Trophoblast cell (in vitro differentiated cells and primary cell): ENCODE measurements at regions not wholly inside any gene's neighbourhood (a gene's known extent, or its start where the extent isn't known, plus 50 kb on each side); places are given as distances from the start of the nearest gene placed in this dataset.

Experiments used
- DNase-seq, 2 donors: peaks; one replicate each; pipeline ENCODE4 v3.0.0-alpha.2; 2016
- H2AFZ ChIP-seq: 2 replicates; pipeline ENCODE4 v1.6.1; 2013; ENCODE audit warnings: low read length, moderate library complexity, mild to moderate bottlenecking; ENCODE audit not compliant: insufficient read depth, poor library complexity
- H2AK5ac ChIP-seq: 2 replicates; pipeline ENCODE4 v1.6.1; 2013; ENCODE audit warnings: mild to moderate bottlenecking, low read length
- H2BK120ac ChIP-seq: 2 replicates; pipeline ENCODE4 v1.6.1; 2013; ENCODE audit warnings: low read length, mild to moderate bottlenecking, moderate library complexity; ENCODE audit not compliant: insufficient read depth, poor library complexity
- H2BK12ac ChIP-seq: 2 replicates; pipeline ENCODE4 v1.6.1; 2013; ENCODE audit warnings: mild to moderate bottlenecking, low read length, moderate library complexity
- H2BK5ac ChIP-seq: 2 replicates; pipeline ENCODE4 v1.6.1; 2013; ENCODE audit warnings: low read length, low read depth, moderate library complexity, mild to moderate bottlenecking; ENCODE audit not compliant: poor library complexity
- H3K14ac ChIP-seq: 2 replicates; pipeline ENCODE4 v1.6.1; 2013; ENCODE audit warnings: mild to moderate bottlenecking, low read length
- H3K18ac ChIP-seq: 2 replicates; pipeline ENCODE4 v1.6.1; 2013; ENCODE audit warnings: mild to moderate bottlenecking, low read length
- H3K23ac ChIP-seq: 2 replicates; pipeline ENCODE4 v1.6.1; 2013; ENCODE audit warnings: low read length
- H3K27ac ChIP-seq: 2 replicates; pipeline ENCODE4 v1.5.1; 2013; ENCODE audit warnings: low read depth, mild to moderate bottlenecking, inconsistent platforms, low read length, moderate library complexity
- H3K27me3 ChIP-seq: 2 replicates; pipeline ENCODE4 v1.6.1; 2013; ENCODE audit warnings: inconsistent platforms, mild to moderate bottlenecking, low read length, moderate library complexity; ENCODE audit not compliant: insufficient read depth
- H3K36me3 ChIP-seq, 2 experiments: 1 replicate in 1 of 2; 2 replicates in 1 of 2; pipeline ENCODE4 v1.6.1; 2013; ENCODE audit warnings: low read length in 2 of 2, mild to moderate bottlenecking in 2 of 2, moderate library complexity in 1 of 2; ENCODE audit not compliant: insufficient read depth in 2 of 2, control insufficient read depth in 1 of 2
- H3K4ac ChIP-seq: 2 replicates; pipeline ENCODE4 v1.6.1; 2013; ENCODE audit warnings: low read depth, mild to moderate bottlenecking, low read length, moderate library complexity
- H3K4me1 ChIP-seq, 2 experiments: 1 replicate in 1 of 2; 2 replicates in 1 of 2; pipeline ENCODE4 v1.6.1; 2013; ENCODE audit warnings: low read length in 2 of 2, mild to moderate bottlenecking in 2 of 2, moderate library complexity in 1 of 2; ENCODE audit not compliant: insufficient read depth in 2 of 2, control insufficient read depth in 1 of 2
- H3K4me2 ChIP-seq: 2 replicates; pipeline ENCODE4 v1.6.1; 2013; ENCODE audit warnings: inconsistent platforms, mild to moderate bottlenecking, low read length, moderate library complexity
- H3K4me3 ChIP-seq: 2 replicates; pipeline ENCODE4 v1.5.1; 2013; ENCODE audit warnings: mild to moderate bottlenecking, low read depth, low read length, inconsistent platforms
- H3K79me1 ChIP-seq: one replicate; pipeline ENCODE4 v1.6.1; 2013; ENCODE audit warnings: low read length
- H3K79me2 ChIP-seq: 2 replicates; pipeline ENCODE4 v1.6.1; 2013; ENCODE audit warnings: low read length, mild to moderate bottlenecking; ENCODE audit not compliant: control insufficient read depth, insufficient read depth, poor library complexity
- H3K9ac ChIP-seq: 2 replicates; pipeline ENCODE4 v1.6.1; 2013; ENCODE audit warnings: mild to moderate bottlenecking, low read length
- H3K9me3 ChIP-seq: 2 replicates; pipeline ENCODE4 v1.6.1; 2013; ENCODE audit warnings: low read depth, mild to moderate bottlenecking, control low read depth, inconsistent platforms, low read length; ENCODE audit not compliant: insufficient read depth
- H4K12ac ChIP-seq: 2 replicates; pipeline ENCODE4 v1.6.1; 2013; ENCODE audit warnings: low read depth, mild to moderate bottlenecking, low read length, moderate library complexity
- H4K8ac ChIP-seq: 2 replicates; pipeline ENCODE4 v1.6.1; 2013; ENCODE audit warnings: low read depth, mild to moderate bottlenecking, low read length, moderate library complexity
- H4K91ac ChIP-seq: one replicate; pipeline ENCODE4 v1.6.1; 2013; ENCODE audit warnings: low read depth, mild to moderate bottlenecking, low read length, moderate library complexity
- WGBS: extraction: QIAGEN DNeasy Blood & Tissue Kit; methylation state at CpG from one replicate; pipeline ENCODE4 v1.1.7; 2013; ENCODE audit warnings: missing lambda C conversion rate; ENCODE audit not compliant: insufficient read length, insufficient coverage; ENCODE audit errors: extremely low coverage; 5-methylcytosine and 5-hydroxymethylcytosine counted together

GRCh38 chrX:1873671-1874070, 258.8 kb downstream of the ASMT start:
- Histone ChIP-seq H3K27ac (no peak overlapping the region), H3K79me1 (no peaks in the 10 kb centered on the region), H3K9ac (no peak overlapping the region), H3K23ac (no peak overlapping the region), H2BK120ac (no peak overlapping the region), H3K4me1 (no peaks in the 10 kb centered on the region), H4K12ac (no peak overlapping the region), H3K18ac (no peak overlapping the region), H3K27me3 (no peaks in the 10 kb centered on the region), H3K36me3 (no peaks in the 10 kb centered on the region), H3K79me2 (no peaks in the 10 kb centered on the region), H3K4ac (no peak overlapping the region), H3K14ac (no peak overlapping the region), H2BK5ac (no peak overlapping the region), H4K8ac (no peak overlapping the region), H2BK12ac (no peak overlapping the region), H3K4me3 (no peak overlapping the region), H2AK5ac (no peak overlapping the region), H4K91ac (no peak overlapping the region), H3K9me3 (no peaks in the 10 kb centered on the region), H3K4me2 (no peak overlapping the region), H2AFZ (no peak overlapping the region)
- 94% methylated on average over 1 of the region's 1 CpG for WGBS
- DNase-seq: no peak

- Histone ChIP-seq H3K14ac (no peak overlapping the region), H3K4ac (no peak overlapping the region), H3K4me3 (no peak overlapping the region)
Measured at GRCh38 chrX:1874416-1874815, 259.6 kb downstream of the ASMT start.

GRCh38 chrX:1874899-1875298, 260.0 kb downstream of the ASMT start:
- no peak overlapping the region for H3K27ac ChIP-seq
- no peaks in the 10 kb centered on the region for H3K79me1 ChIP-seq
- H3K18ac ChIP-seq: no peak overlapping the region
- H4K8ac ChIP-seq: no peak overlapping the region
- H3K23ac ChIP-seq: no peak overlapping the region
- no peaks in the 10 kb centered on the region for H3K36me3 ChIP-seq
- DNase-seq: no peak
- no peak overlapping the region for H2AK5ac ChIP-seq
- H3K27me3 ChIP-seq: no peaks in the 10 kb centered on the region
- H3K9me3 ChIP-seq: no peaks in the 10 kb centered on the region
- no peak overlapping the region for H2BK5ac ChIP-seq
- no peak overlapping the region for H2BK12ac ChIP-seq
- no peak overlapping the region for H3K9ac ChIP-seq
- no peak overlapping the region for H4K12ac ChIP-seq
- no peak overlapping the region for H2AFZ ChIP-seq
- H3K79me2 ChIP-seq: no peaks in the 10 kb centered on the region
- H3K4me1 ChIP-seq: no peaks in the 10 kb centered on the region
- no peak overlapping the region for H3K4me3 ChIP-seq
- H3K4ac ChIP-seq: no peak overlapping the region
- no peak overlapping the region for H2BK120ac ChIP-seq
- no peak overlapping the region for H3K14ac ChIP-seq
- no peak overlapping the region for H3K4me2 ChIP-seq
- no peak overlapping the region for H4K91ac ChIP-seq
- WGBS: no CpG with 5 or more reads among the region's 9 CpGs

More at GRCh38 chrX:1874416-1874815, 259.6 kb downstream of the ASMT start:
- Histone ChIP-seq H2BK5ac (no peak overlapping the region), H2AK5ac (no peak overlapping the region), H4K8ac (no peak overlapping the region), H4K91ac (no peak overlapping the region), H3K79me1 (no peaks in the 10 kb centered on the region), H3K23ac (no peak overlapping the region), H3K79me2 (no peaks in the 10 kb centered on the region), H3K9ac (no peak overlapping the region), H2AFZ (no peak overlapping the region), H3K18ac (no peak overlapping the region), H3K4me2 (no peak overlapping the region), H3K36me3 (no peaks in the 10 kb centered on the region), H2BK120ac (no peak overlapping the region), H3K9me3 (no peaks in the 10 kb centered on the region), H3K27me3 (no peaks in the 10 kb centered on the region), H2BK12ac (no peak overlapping the region), H3K4me1 (no peaks in the 10 kb centered on the region), H4K12ac (no peak overlapping the region), H3K27ac (no peak overlapping the region)
- no CpG with 5 or more reads among the region's 6 CpGs for WGBS
- no peak for DNase-seq

- Histone ChIP-seq H3K4me1 (no peaks in the 10 kb centered on the region), H3K4me2 (no peak overlapping the region)
Measured at GRCh38 chrX:1876041-1876440, 261.2 kb downstream of the ASMT start.

More at GRCh38 chrX:1876041-1876440, 261.2 kb downstream of the ASMT start:
- Histone ChIP-seq H2AK5ac (no peak overlapping the region), H3K36me3 (no peaks in the 10 kb centered on the region), H3K4ac (no peak overlapping the region), H3K18ac (no peak overlapping the region), H3K79me1 (no peaks in the 10 kb centered on the region), H2BK5ac (no peak overlapping the region), H4K8ac (no peak overlapping the region), H3K9me3 (no peaks in the 10 kb centered on the region), H2AFZ (no peak overlapping the region), H3K27ac (no peak overlapping the region), H3K14ac (no peak overlapping the region), H3K9ac (no peak overlapping the region), H3K23ac (no peak overlapping the region), H4K12ac (no peak overlapping the region), H2BK120ac (no peak overlapping the region), H3K27me3 (no peaks in the 10 kb centered on the region), H4K91ac (no peak overlapping the region), H3K4me3 (no peak overlapping the region), H3K79me2 (no peaks in the 10 kb centered on the region), H2BK12ac (no peak overlapping the region)
- no CpG with 5 or more reads among the region's 7 CpGs for WGBS
- no peak for DNase-seq
